GM23338 (cell line): ENCODE measurements at regions not wholly inside any gene's neighbourhood (a gene's known extent, or its start where the extent isn't known, plus 50 kb on each side); places are given as distances from the start of the nearest gene placed in this dataset.

Source experiments
- ATAC-seq: fragments of 200-7000 bp; cut with Tn5 transposase; 3 replicates; pipeline ENCODE4 v1.9.1; 2020
- DNase-seq: peaks from one replicate; pipeline ENCODE4 v3.0.0-alpha.2; 2015; ENCODE audit warnings: low spot score
- H2AFZ ChIP-seq: fragments of 200-600 bp; sonication (generic); 2 replicates; pipeline ENCODE4 v1.8.0; 2016; ENCODE audit warnings: antibody characterized with exemption, mild to moderate bottlenecking, moderate library complexity
- H3F3A ChIP-seq: fragments of 200-600 bp; sonication (generic); replicated peaks from 2 replicates; pipeline ENCODE4 v1.8.0; 2017; ENCODE audit warnings: antibody characterized with exemption, mixed run types, low read depth
- H3K27ac ChIP-seq: fragments of 200-600 bp; sonication (generic); 2 replicates; pipeline ENCODE4 v1.6.1; 2016; ENCODE audit warnings: low read depth
- H3K27me3 ChIP-seq: fragments of 200-600 bp; sonication (generic); 2 replicates; pipeline ENCODE4 v1.8.0; 2016; ENCODE audit warnings: mild to moderate bottlenecking, mixed run types, moderate library complexity; ENCODE audit not compliant: insufficient read depth
- H3K36me3 ChIP-seq: fragments of 200-600 bp; sonication (generic); 2 replicates; pipeline ENCODE4 v1.8.0; 2016; ENCODE audit warnings: mild to moderate bottlenecking; ENCODE audit not compliant: insufficient read depth
- H3K4me1 ChIP-seq: fragments of 200-600 bp; sonication (generic); 2 replicates; pipeline ENCODE4 v1.8.0; 2016; ENCODE audit warnings: mild to moderate bottlenecking, moderate library complexity; ENCODE audit not compliant: insufficient read depth
- H3K4me2 ChIP-seq: fragments of 200-600 bp; sonication (generic); 2 replicates; pipeline ENCODE4 v1.7.1; 2017; ENCODE audit warnings: mixed run types
- H3K4me3 ChIP-seq: fragments of 200-600 bp; sonication (generic); 2 replicates; pipeline ENCODE4 v1.6.1; 2016; ENCODE audit warnings: mixed run types
- H3K79me2 ChIP-seq: fragments of 200-600 bp; sonication (generic); replicated peaks from 2 replicates; pipeline ENCODE4 v1.8.0; 2017; ENCODE audit warnings: mild to moderate bottlenecking; ENCODE audit not compliant: insufficient read depth
- H3K9me2 ChIP-seq: fragments of 200-600 bp; sonication (generic); 2 replicates; pipeline ENCODE4 v1.8.0; 2017; ENCODE audit not compliant: insufficient read depth
- H4K20me1 ChIP-seq: fragments of 200-600 bp; sonication (generic); replicated peaks from 2 replicates; pipeline ENCODE4 v1.8.0; 2017; ENCODE audit warnings: mild to moderate bottlenecking; ENCODE audit not compliant: insufficient read depth
- H3K27ac Mint-ChIP-seq: 2 replicates; pipeline ENCODE4 v1.8.0; 2020; ENCODE audit warnings: inconsistent platforms, mild to moderate bottlenecking, moderate library complexity, mixed read lengths
- H3K27me3 Mint-ChIP-seq: 3 replicates; pipeline ENCODE4 v1.8.0; 2022; ENCODE audit warnings: low read depth, mild to moderate bottlenecking, moderate library complexity, mixed read lengths, inconsistent platforms; ENCODE audit not compliant: insufficient read depth, poor library complexity
- H3K36me3 Mint-ChIP-seq: 3 replicates; pipeline ENCODE4 v1.8.0; 2021; ENCODE audit warnings: low read depth, mild to moderate bottlenecking, inconsistent platforms, moderate library complexity, mixed read lengths
- H3K4me1 Mint-ChIP-seq: 3 replicates; pipeline ENCODE4 v1.8.0; 2020; ENCODE audit warnings: mild to moderate bottlenecking, inconsistent platforms, mixed read lengths
- H3K4me3 Mint-ChIP-seq: 3 replicates; pipeline ENCODE4 v1.8.0; 2021; ENCODE audit warnings: moderate library complexity, mild to moderate bottlenecking, inconsistent platforms, mixed read lengths
- H3K9me3 Mint-ChIP-seq: 3 replicates; pipeline ENCODE4 v1.8.0; 2020; ENCODE audit warnings: moderate library complexity, mild to moderate bottlenecking, inconsistent platforms, mixed read lengths
- CREB1 ChIP-seq: fragments of 250-450 bp; sonication (Bioruptor Pico); IDR thresholded peaks from 2 replicates; pipeline ENCODE4 v1.5.0; 2020; ENCODE audit warnings: low read depth, mild to moderate bottlenecking, moderate library complexity
- EZH2 ChIP-seq: fragments of 200-600 bp; sonication (generic); IDR thresholded peaks from one replicate; pipeline ENCODE4 v1.8.0; 2017; ENCODE audit warnings: antibody characterized with exemption, mild to moderate bottlenecking, low read depth; ENCODE audit not compliant: unreplicated experiment
- EZH2phosphoT487 ChIP-seq: fragments of 200-600 bp; sonication (generic); IDR thresholded peaks from one replicate; pipeline ENCODE4 v1.8.1; 2018; ENCODE audit warnings: antibody characterized with exemption; ENCODE audit not compliant: unreplicated experiment
- JUNB ChIP-seq: IDR thresholded peaks from one replicate; pipeline ENCODE4 v1.6.1; 2016; ENCODE audit warnings: antibody characterized with exemption; ENCODE audit not compliant: unreplicated experiment
- NANOG ChIP-seq: IDR thresholded peaks from 2 replicates; pipeline ENCODE4 v1.6.1; 2016; ENCODE audit warnings: antibody characterized with exemption, borderline replicate concordance
- POLR2AphosphoS5 ChIP-seq: IDR thresholded peaks from 2 replicates; pipeline ENCODE4 v1.6.1; 2016; ENCODE audit warnings: antibody characterized with exemption, low read depth
- REST ChIP-seq: IDR thresholded peaks from one replicate; pipeline ENCODE4 v1.6.1; 2018; ENCODE audit warnings: antibody characterized with exemption; ENCODE audit not compliant: unreplicated experiment
- STAT1 ChIP-seq: IDR thresholded peaks from one replicate; pipeline ENCODE4 v1.6.1; 2016; ENCODE audit warnings: antibody characterized with exemption; ENCODE audit not compliant: unreplicated experiment
- ZNF114 ChIP-seq: fragments of 250-450 bp; sonication (Bioruptor Pico); IDR thresholded peaks from 2 replicates; pipeline ENCODE4 v1.5.0; 2020; ENCODE audit warnings: mild to moderate bottlenecking, moderate library complexity
- ZNF331 ChIP-seq: fragments of 250-450 bp; sonication (Bioruptor Pico); IDR thresholded peaks from 2 replicates; pipeline ENCODE4 v1.5.0; 2020; ENCODE audit warnings: low read depth, mild to moderate bottlenecking, moderate library complexity
- TF ChIP-seq, protein P1 (sequence below), 2 experiments: fragments of 200-600 bp in 1 of 2; sonication (generic) in 1 of 2; conservative IDR thresholded peaks; 2 replicates each; pipeline versions ENCODE4 v1.5.1 to v1.6.1; 2016 to 2017; ENCODE audit warnings: antibody characterized with exemption in 2 of 2, low read depth in 2 of 2, mild to moderate bottlenecking in 2 of 2, moderate library complexity in 1 of 2

DNA sequence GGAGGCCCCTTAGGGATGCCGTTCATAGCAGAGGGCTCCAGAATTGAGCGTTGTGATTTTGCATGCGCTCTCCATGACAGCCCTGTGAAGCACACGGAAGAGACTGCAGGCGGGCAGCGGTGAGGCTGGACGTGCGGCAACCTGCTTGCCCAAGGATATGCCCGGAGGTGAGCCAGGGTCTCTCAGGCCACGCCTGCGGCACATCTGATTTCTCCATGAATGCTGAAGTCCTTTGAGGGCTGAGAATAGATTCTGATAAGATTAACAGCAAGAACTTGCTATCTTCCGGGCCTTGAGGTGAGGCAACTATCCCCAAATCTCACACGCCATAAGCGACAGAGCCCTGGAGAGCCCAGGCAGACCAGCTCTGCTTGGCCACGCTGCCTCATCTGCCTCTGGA lies 55.6 kb upstream of the LAMA1 start:
- no peak overlapping the region for H3K4me2 ChIP-seq
- no peaks in the 10 kb centered on the region for H3F3A ChIP-seq
- Mint-ChIP-seq H3K9me3 (no peaks in the 10 kb centered on the region), H3K4me3 (no peak overlapping the region), H3K27ac (no peak overlapping the region), H3K36me3 (no peaks in the 10 kb centered on the region), H3K27me3 (peaks cover 1% of the 10 kb centered on the region), H3K4me1 (peaks cover 5% of the 10 kb centered on the region; the same call in 2 of the 3 replicates)
- no peaks in the 10 kb centered on the region for H4K20me1 ChIP-seq
- no peaks in the 10 kb centered on the region for H3K79me2 ChIP-seq
- H3K27me3 ChIP-seq = no peaks in the 10 kb centered on the region
- no peak overlapping the region for H3K27ac ChIP-seq
- no peaks in the 10 kb centered on the region for H3K4me1 ChIP-seq
- ATAC-seq (no peak), DNase-seq (no peak)
- H3K9me2 ChIP-seq = no peaks in the 10 kb centered on the region
- TF ChIP-seq ZNF114 = no peak
- no peak for TF ChIP-seq STAT1
- TF ChIP-seq, protein P1, sequence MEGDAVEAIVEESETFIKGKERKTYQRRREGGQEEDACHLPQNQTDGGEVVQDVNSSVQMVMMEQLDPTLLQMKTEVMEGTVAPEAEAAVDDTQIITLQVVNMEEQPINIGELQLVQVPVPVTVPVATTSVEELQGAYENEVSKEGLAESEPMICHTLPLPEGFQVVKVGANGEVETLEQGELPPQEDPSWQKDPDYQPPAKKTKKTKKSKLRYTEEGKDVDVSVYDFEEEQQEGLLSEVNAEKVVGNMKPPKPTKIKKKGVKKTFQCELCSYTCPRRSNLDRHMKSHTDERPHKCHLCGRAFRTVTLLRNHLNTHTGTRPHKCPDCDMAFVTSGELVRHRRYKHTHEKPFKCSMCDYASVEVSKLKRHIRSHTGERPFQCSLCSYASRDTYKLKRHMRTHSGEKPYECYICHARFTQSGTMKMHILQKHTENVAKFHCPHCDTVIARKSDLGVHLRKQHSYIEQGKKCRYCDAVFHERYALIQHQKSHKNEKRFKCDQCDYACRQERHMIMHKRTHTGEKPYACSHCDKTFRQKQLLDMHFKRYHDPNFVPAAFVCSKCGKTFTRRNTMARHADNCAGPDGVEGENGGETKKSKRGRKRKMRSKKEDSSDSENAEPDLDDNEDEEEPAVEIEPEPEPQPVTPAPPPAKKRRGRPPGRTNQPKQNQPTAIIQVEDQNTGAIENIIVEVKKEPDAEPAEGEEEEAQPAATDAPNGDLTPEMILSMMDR (conservative IDR thresholded peaks at IDR 0.05; ENCODE audit: low read depth in 2 of 2) = no peak
- H3K36me3 ChIP-seq = no peaks in the 10 kb centered on the region
- no peak overlapping the region for H2AFZ ChIP-seq
- no peak overlapping the region for H3K4me3 ChIP-seq

- no peak overlapping the region for H3K27ac Mint-ChIP-seq
- H3K4me1 ChIP-seq = no peaks in the 10 kb centered on the region
- H3K9me3 Mint-ChIP-seq = no peaks in the 10 kb centered on the region
- H3F3A ChIP-seq = no peaks in the 10 kb centered on the region
- H3K27ac ChIP-seq = no peak overlapping the region
- H3K27me3 ChIP-seq = no peaks in the 10 kb centered on the region
- H3K4me3 Mint-ChIP-seq = no peak overlapping the region
- no peak overlapping the region for H3K4me2 ChIP-seq
- no peak overlapping the region; the same call in 1 of the 2 replicates for H2AFZ ChIP-seq
- no peaks in the 10 kb centered on the region for H3K79me2 ChIP-seq
- H3K9me2 ChIP-seq = no peaks in the 10 kb centered on the region
- ATAC-seq = no peak
- no peak for DNase-seq
- peaks cover 3% of the 10 kb centered on the region for H3K27me3 Mint-ChIP-seq
- no peaks in the 10 kb centered on the region for H3K36me3 ChIP-seq
- no peaks in the 10 kb centered on the region for H3K36me3 Mint-ChIP-seq
- no peaks in the 10 kb centered on the region for H4K20me1 ChIP-seq
- peaks cover 5% of the 10 kb centered on the region; the same call in 2 of the 3 replicates for H3K4me1 Mint-ChIP-seq
- no peak overlapping the region for H3K4me3 ChIP-seq
- no peak for TF ChIP-seq EZH2phosphoT487
- no peak for TF ChIP-seq JUNB
- TF ChIP-seq REST = no peak
- no peak for TF ChIP-seq CREB1
- no peak for TF ChIP-seq ZNF331 (CRISPR knock-in tag)
- TF ChIP-seq POLR2AphosphoS5 = no peak
- no peak for TF ChIP-seq ZNF114
- TF ChIP-seq, protein P1 (conservative IDR thresholded peaks at IDR 0.05; ENCODE audit: low read depth in 2 of 2) = no peak
- no peak for TF ChIP-seq NANOG
- no peak for TF ChIP-seq EZH2
- no peak for TF ChIP-seq STAT1
Observed at GRCh38 chr18:7172611-7173010, 55.0 kb upstream of the LAMA1 start.
